ENCODE measurements at regions not wholly inside any gene's neighbourhood (a gene's known extent, or its start where the extent isn't known, plus 50 kb on each side); places are given as distances from the start of the nearest gene placed in this dataset.

- DNase-seq (ENCODE audit: insufficient read length, low spot score) = no peak
- no peak for TF ChIP-seq POLR2A (IDR thresholded peaks at IDR 0.05; ENCODE audit: low read depth, low read length)
- TF ChIP-seq POU2F2 (IDR thresholded peaks at IDR 0.05; ENCODE audit: low read depth, low read length) = no peak
- no peak for TF ChIP-seq SPI1 (IDR thresholded peaks at IDR 0.05; ENCODE audit: low read depth, low read length)
- no peak for TF ChIP-seq POLR2AphosphoS5 (IDR thresholded peaks at IDR 0.05; ENCODE audit: low read depth, low read length)
- TF ChIP-seq PAX5 (IDR thresholded peaks at IDR 0.05; ENCODE audit: insufficient read depth, low read length, severe bottlenecking) = no peak
- no peak for TF ChIP-seq TAF1 (IDR thresholded peaks at IDR 0.05; ENCODE audit: low read depth, low read length)
- no peak for FAIRE-seq
Measured at GRCh38 chr10:53749439-53749838, 976.9 kb upstream of the MBL2 start.

- no peak for TF ChIP-seq POLR2AphosphoS5 (IDR thresholded peaks at IDR 0.05; ENCODE audit: low read depth, low read length)
- no peak for TF ChIP-seq TAF1 (IDR thresholded peaks at IDR 0.05; ENCODE audit: low read depth, low read length)
- no peak for TF ChIP-seq PAX5 (IDR thresholded peaks at IDR 0.05; ENCODE audit: insufficient read depth, low read length, severe bottlenecking)
- TF ChIP-seq POU2F2 (IDR thresholded peaks at IDR 0.05; ENCODE audit: low read depth, low read length) = no peak
- TF ChIP-seq POLR2A (IDR thresholded peaks at IDR 0.05; ENCODE audit: low read depth, low read length) = no peak
- TF ChIP-seq SPI1 (IDR thresholded peaks at IDR 0.05; ENCODE audit: low read depth, low read length) = no peak
- FAIRE-seq (no peak), DNase-seq (ENCODE audit: insufficient read length, low spot score) (no peak)
Measured at GRCh38 chr10:53748319-53748718, 975.7 kb upstream of the MBL2 start.

- TF ChIP-seq SPI1 (IDR thresholded peaks at IDR 0.05; ENCODE audit: low read depth, low read length) (no peak), PAX5 (IDR thresholded peaks at IDR 0.05; ENCODE audit: insufficient read depth, low read length, severe bottlenecking) (no peak), TAF1 (IDR thresholded peaks at IDR 0.05; ENCODE audit: low read depth, low read length) (no peak), POLR2AphosphoS5 (IDR thresholded peaks at IDR 0.05; ENCODE audit: low read depth, low read length) (no peak), POLR2A (IDR thresholded peaks at IDR 0.05; ENCODE audit: low read depth, low read length) (no peak), POU2F2 (IDR thresholded peaks at IDR 0.05; ENCODE audit: low read depth, low read length) (no peak)
- DNase-seq (ENCODE audit: insufficient read length, low spot score) (no peak), FAIRE-seq (no peak)
Measured at GRCh38 chr10:53744746-53745145, 972.2 kb upstream of the MBL2 start.

GRCh38 chr10:53744176-53744575 is 971.6 kb upstream of the MBL2 start:
- DNase-seq (ENCODE audit: insufficient read length, low spot score) (no peak), FAIRE-seq (no peak)
- TF ChIP-seq PAX5 (IDR thresholded peaks at IDR 0.05; ENCODE audit: insufficient read depth, low read length, severe bottlenecking) = no peak
- TF ChIP-seq POLR2A (IDR thresholded peaks at IDR 0.05; ENCODE audit: low read depth, low read length) = no peak
- no peak for TF ChIP-seq POLR2AphosphoS5 (IDR thresholded peaks at IDR 0.05; ENCODE audit: low read depth, low read length)
- TF ChIP-seq TAF1 (IDR thresholded peaks at IDR 0.05; ENCODE audit: low read depth, low read length) = no peak
- no peak for TF ChIP-seq POU2F2 (IDR thresholded peaks at IDR 0.05; ENCODE audit: low read depth, low read length)
- no peak for TF ChIP-seq SPI1 (IDR thresholded peaks at IDR 0.05; ENCODE audit: low read depth, low read length)

- FAIRE-seq = no peak
- DNase-seq (ENCODE audit: insufficient read length, low spot score) = no peak
- TF ChIP-seq POU2F2 (IDR thresholded peaks at IDR 0.05; ENCODE audit: low read depth, low read length) (no peak), TAF1 (IDR thresholded peaks at IDR 0.05; ENCODE audit: low read depth, low read length) (no peak), POLR2A (IDR thresholded peaks at IDR 0.05; ENCODE audit: low read depth, low read length) (no peak)
Measured at GRCh38 chr10:53737132-53737531, 964.5 kb upstream of the MBL2 start.

GRCh38 chr10:53726921-53727320 is 954.3 kb upstream of the MBL2 start:
- FAIRE-seq (no peak), DNase-seq (ENCODE audit: insufficient read length, low spot score) (no peak)
- no peak for TF ChIP-seq POLR2AphosphoS5 (IDR thresholded peaks at IDR 0.05; ENCODE audit: low read depth, low read length)
- no peak for TF ChIP-seq PAX5 (IDR thresholded peaks at IDR 0.05; ENCODE audit: insufficient read depth, low read length, severe bottlenecking)
- TF ChIP-seq SPI1 (IDR thresholded peaks at IDR 0.05; ENCODE audit: low read depth, low read length) = no peak
- no peak for TF ChIP-seq POU2F2 (IDR thresholded peaks at IDR 0.05; ENCODE audit: low read depth, low read length)
- no peak for TF ChIP-seq POLR2A (IDR thresholded peaks at IDR 0.05; ENCODE audit: low read depth, low read length)
- no peak for TF ChIP-seq TAF1 (IDR thresholded peaks at IDR 0.05; ENCODE audit: low read depth, low read length)

- DNase-seq (ENCODE audit: insufficient read length, low spot score) = no peak
- no peak for FAIRE-seq
- TF ChIP-seq POLR2AphosphoS5 (IDR thresholded peaks at IDR 0.05; ENCODE audit: low read depth, low read length) = no peak
- TF ChIP-seq PAX5 (IDR thresholded peaks at IDR 0.05; ENCODE audit: insufficient read depth, low read length, severe bottlenecking) = no peak
- no peak for TF ChIP-seq TAF1 (IDR thresholded peaks at IDR 0.05; ENCODE audit: low read depth, low read length)
- TF ChIP-seq POLR2A (IDR thresholded peaks at IDR 0.05; ENCODE audit: low read depth, low read length) = no peak
- no peak for TF ChIP-seq POU2F2 (IDR thresholded peaks at IDR 0.05; ENCODE audit: low read depth, low read length)
- TF ChIP-seq SPI1 (IDR thresholded peaks at IDR 0.05; ENCODE audit: low read depth, low read length) = no peak
Measured at GRCh38 chr10:53724581-53724980, 952.0 kb upstream of the MBL2 start.

GRCh38 chr10:53719658-53720057 is 947.1 kb upstream of the MBL2 start:
- no peak for DNase-seq (ENCODE audit: insufficient read length, low spot score)
- FAIRE-seq = no peak
- TF ChIP-seq POLR2A (IDR thresholded peaks at IDR 0.05; ENCODE audit: low read depth, low read length) = no peak
- TF ChIP-seq POU2F2 (IDR thresholded peaks at IDR 0.05; ENCODE audit: low read depth, low read length) = no peak
- TF ChIP-seq PAX5 (IDR thresholded peaks at IDR 0.05; ENCODE audit: insufficient read depth, low read length, severe bottlenecking) = no peak
- TF ChIP-seq SPI1 (IDR thresholded peaks at IDR 0.05; ENCODE audit: low read depth, low read length) = peak; percentile 74

- TF ChIP-seq POU2F2 (IDR thresholded peaks at IDR 0.05; ENCODE audit: low read depth, low read length) (no peak), POLR2A (IDR thresholded peaks at IDR 0.05; ENCODE audit: low read depth, low read length) (no peak), PAX5 (IDR thresholded peaks at IDR 0.05; ENCODE audit: insufficient read depth, low read length, severe bottlenecking) (no peak), POLR2AphosphoS5 (IDR thresholded peaks at IDR 0.05; ENCODE audit: low read depth, low read length) (no peak), TAF1 (IDR thresholded peaks at IDR 0.05; ENCODE audit: low read depth, low read length) (no peak), SPI1 (IDR thresholded peaks at IDR 0.05; ENCODE audit: low read depth, low read length) (no peak)
- FAIRE-seq (no peak), DNase-seq (ENCODE audit: insufficient read length, low spot score) (no peak)
Measured at GRCh38 chr10:53716156-53716555, 943.6 kb upstream of the MBL2 start.

GRCh38 chr10:53713431-53713830 is 940.8 kb upstream of the MBL2 start:
- TF ChIP-seq TAF1 (IDR thresholded peaks at IDR 0.05; ENCODE audit: low read depth, low read length) = no peak
- TF ChIP-seq POLR2AphosphoS5 (IDR thresholded peaks at IDR 0.05; ENCODE audit: low read depth, low read length) = no peak
- TF ChIP-seq PAX5 (IDR thresholded peaks at IDR 0.05; ENCODE audit: insufficient read depth, low read length, severe bottlenecking) = no peak
- TF ChIP-seq POU2F2 (IDR thresholded peaks at IDR 0.05; ENCODE audit: low read depth, low read length) = no peak
- no peak for TF ChIP-seq SPI1 (IDR thresholded peaks at IDR 0.05; ENCODE audit: low read depth, low read length)
- TF ChIP-seq POLR2A (IDR thresholded peaks at IDR 0.05; ENCODE audit: low read depth, low read length) = no peak
- FAIRE-seq (no peak), DNase-seq (ENCODE audit: insufficient read length, low spot score) (no peak)
